ENCODE measurements at regions not wholly inside any gene's neighbourhood (a gene's known extent, or its start where the extent isn't known, plus 50 kb on each side); places are given as distances from the start of the nearest gene placed in this dataset.

GRCh38 chr13:24008679-24009078 is 111.4 kb upstream of the C1QTNF9B start:
- no peak for DNase-seq (ENCODE audit: low read depth in 3 of 3)

GRCh38 chr13:24011266-24011665 is 114.0 kb upstream of the C1QTNF9B start:
- no peak for DNase-seq (ENCODE audit: low read depth in 3 of 3)

- no peak for DNase-seq (ENCODE audit: low read depth in 3 of 3)
Observed at GRCh38 chr13:24012648-24013047, 115.3 kb upstream of the C1QTNF9B start.

- no peak for DNase-seq (ENCODE audit: low read depth in 3 of 3)
Observed at GRCh38 chr13:24013189-24013588, 115.9 kb upstream of the C1QTNF9B start.

- no peak for DNase-seq (ENCODE audit: low read depth in 3 of 3)
Observed at GRCh38 chr13:24016046-24016445, 118.7 kb upstream of the C1QTNF9B start.

- no peak for DNase-seq (ENCODE audit: low read depth in 3 of 3)
Observed at GRCh38 chr13:24022568-24022967, 125.3 kb upstream of the C1QTNF9B start.

GRCh38 chr13:24023073-24023472 is 125.8 kb upstream of the C1QTNF9B start:
- DNase-seq (ENCODE audit: low read depth in 3 of 3) = no peak

GRCh38 chr13:24027494-24027893 is 130.2 kb upstream of the C1QTNF9B start:
- no peak for DNase-seq (ENCODE audit: low read depth in 3 of 3)

GRCh38 chr13:24032252-24032651 is 128.3 kb upstream of the SPATA13 start:
- no peak for DNase-seq (ENCODE audit: low read depth in 3 of 3)

- no peak for DNase-seq (ENCODE audit: low read depth in 3 of 3)
Observed at GRCh38 chr13:24032674-24033073, 127.8 kb upstream of the SPATA13 start.

GRCh38 chr13:24033527-24034302 is 126.8 kb upstream of the SPATA13 start:
- no peak for DNase-seq (ENCODE audit: low read depth in 3 of 3)

GRCh38 chr13:24035411-24035810 is 125.1 kb upstream of the SPATA13 start:
- DNase-seq (ENCODE audit: low read depth in 3 of 3) = no peak

- no peak for DNase-seq (ENCODE audit: low read depth in 3 of 3)
Observed at GRCh38 chr13:24036115-24036514, 124.4 kb upstream of the SPATA13 start.

- no peak for DNase-seq (ENCODE audit: low read depth in 3 of 3)
Observed at GRCh38 chr13:24038405-24038804, 122.1 kb upstream of the SPATA13 start.

- no peak for DNase-seq (ENCODE audit: low read depth in 3 of 3)
Observed at GRCh38 chr13:24038841-24039330, 121.6 kb upstream of the SPATA13 start.

- DNase-seq (ENCODE audit: low read depth in 3 of 3) = no peak
Observed at GRCh38 chr13:24039621-24040475, 120.7 kb upstream of the SPATA13 start.

- no peak for DNase-seq (ENCODE audit: low read depth in 3 of 3)
Observed at GRCh38 chr13:24040835-24041234, 119.7 kb upstream of the SPATA13 start.

GRCh38 chr13:24041651-24042225 is 118.8 kb upstream of the SPATA13 start:
- DNase-seq (ENCODE audit: low read depth in 3 of 3) = no peak

- DNase-seq (ENCODE audit: low read depth in 3 of 3) = no peak
Observed at GRCh38 chr13:24042710-24043440, 117.6 kb upstream of the SPATA13 start.

GRCh38 chr13:24043590-24044350 is 116.8 kb upstream of the SPATA13 start:
- DNase-seq (ENCODE audit: low read depth in 3 of 3) = no peak

- DNase-seq (ENCODE audit: low read depth in 3 of 3) = no peak
Observed at GRCh38 chr13:24045597-24045996, 114.9 kb upstream of the SPATA13 start.
